ENCODE measurements at regions not wholly inside any gene's neighbourhood (a gene's known extent, or its start where the extent isn't known, plus 50 kb on each side); places are given as distances from the start of the nearest gene placed in this dataset.

GRCh38 chr2:18245375-18245774 lies 315.1 kb downstream of the RDH14 start:
- dilution Hi-C loops (cut with HindIII; ENCODE audit: low sequenced_read_pairs, unreplicated experiment) (no loop called here), in situ Hi-C loops (cut with MboI; ENCODE audit: low sequenced_read_pairs) (no loop called here), intact Hi-C loops (cut with micrococcal nuclease) (no loop called here)
- ChIA-PET POLR2A (ENCODE audit: unreplicated experiment) (no interaction called here), CTCF (no interaction called here)
- Histone ChIP-seq H2AFZ (replicated peaks; ENCODE audit: low read length, poor library complexity) (no peak overlapping the region), H3K18ac (ENCODE audit: low read depth, low read length) (no peak overlapping the region), H3K56ac (ENCODE audit: extremely low read depth, insufficient read depth, low read length) (no peak overlapping the region), H3K4me3 (ENCODE audit: insufficient read depth, low read depth, low read length) (no peak overlapping the region), H4K5ac (ENCODE audit: low read depth, low read length) (no peak overlapping the region), H3K9me3 (ENCODE audit: control insufficient read depth, insufficient read depth, low read length) (no peaks in the 10 kb centered on the region), H2AK5ac (ENCODE audit: low read depth, low read length) (no peak overlapping the region), H2AK9ac (replicated peaks; ENCODE audit: low read depth, low read length, poor library complexity) (no peak overlapping the region), H2BK5ac (ENCODE audit: low read depth, low read length, poor library complexity, severe bottlenecking) (no peak overlapping the region), H3K4ac (ENCODE audit: low read depth, low read length) (no peak overlapping the region), H3K9ac (ENCODE audit: low read depth, low read length) (no peak overlapping the region), H3K27me3 (ENCODE audit: control insufficient read depth, insufficient read depth, low read length) (no peaks in the 10 kb centered on the region), H2BK20ac (ENCODE audit: low read depth, low read length) (no peak overlapping the region), H3K9me1 (ENCODE audit: insufficient read depth, low read length) (no peaks in the 10 kb centered on the region), H3K36me3 (ENCODE audit: control insufficient read depth, insufficient read depth, low read length) (no peaks in the 10 kb centered on the region), H3K23ac (ENCODE audit: low read depth, low read length) (no peak overlapping the region), H2BK120ac (ENCODE audit: low read depth, low read length) (no peak overlapping the region), H3K4me2 (ENCODE audit: low read depth, low read length) (no peak overlapping the region), H2BK15ac (ENCODE audit: low read depth, low read length) (no peak overlapping the region), H3K4me1 (ENCODE audit: control insufficient read depth, insufficient read depth, low read length) (no peaks in the 10 kb centered on the region), H3K27ac (ENCODE audit: insufficient read depth, low read length) (no peak overlapping the region), H4K20me1 (ENCODE audit: insufficient read depth, low read length) (no peaks in the 10 kb centered on the region), H3K79me1 (ENCODE audit: low read depth in 1 of 2, low read length in 2 of 2) (no peaks in the 10 kb centered on the region), H3K14ac (replicated peaks; ENCODE audit: low read depth, low read length) (no peak overlapping the region), H4K91ac (ENCODE audit: insufficient read depth, low read depth, low read length) (no peak overlapping the region), H4K8ac (ENCODE audit: low read depth in 2 of 2, low read length in 2 of 2) (no peak overlapping the region)
- ATAC-seq (ENCODE audit: low read depth) (no peak), DNase-seq (no peak)
- no peak for TF ChIP-seq CHD1 (IDR thresholded peaks at IDR 0.05; ENCODE audit: low read depth, low read length)
- no TSS peak for BruUV-seq (replicated peaks)
- no CpG with 5 or more reads among the region's 1 CpG for WGBS, 2 experiments (ENCODE audit: extremely low coverage in 2 of 2, insufficient read length in 1 of 2)

Measured in IMR-90 (cell line).